ENCODE measurements at regions not wholly inside any gene's neighbourhood (a gene's known extent, or its start where the extent isn't known, plus 50 kb on each side); places are given as distances from the start of the nearest gene placed in this dataset.

DNA sequence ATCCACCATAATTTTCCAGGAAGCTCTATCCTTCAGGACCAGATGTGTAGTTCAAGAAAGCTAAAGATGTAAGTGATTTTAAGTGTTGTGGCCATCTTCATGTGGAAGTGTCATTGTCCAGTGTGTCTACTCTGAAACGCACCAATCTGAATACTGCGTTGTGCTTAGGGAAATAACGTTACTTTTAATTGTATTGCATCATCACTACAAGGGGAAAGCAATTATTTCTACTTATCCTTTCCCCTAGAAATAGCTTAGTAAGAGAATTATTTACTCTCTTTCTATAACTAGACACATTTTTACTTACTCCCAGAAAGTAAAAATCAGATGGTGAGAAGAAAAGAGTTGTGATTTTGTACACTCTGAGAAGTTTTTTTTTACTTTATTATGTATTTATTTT lies 102.4 kb upstream of the DLGAP1 start:
- no peak overlapping the region for H3K27ac ChIP-seq
- 74% methylated on average over 3 of the region's 3 CpGs for WGBS (ENCODE audit: insufficient coverage, low coverage, low lambda C conversion rate, missing lambda C conversion rate)
- H3K4me3 ChIP-seq = no peak overlapping the region
- TF ChIP-seq CTCF (IDR thresholded peaks at IDR 0.05) (no peak), POLR2A (IDR thresholded peaks at IDR 0.05) (no peak)
- H3K36me3 ChIP-seq = no peaks in the 10 kb centered on the region
- no peaks in the 10 kb centered on the region for H3K27me3 ChIP-seq
- no peaks in the 10 kb centered on the region for H3K4me1 ChIP-seq
- DNase-seq = no peak
- intact Hi-C loops (cut with DNase I) = no loop called here
- no peak for ATAC-seq
- H3K9me3 ChIP-seq = no peaks in the 10 kb centered on the region

- H3K9me3 ChIP-seq = no peaks in the 10 kb centered on the region
- no peak overlapping the region for H3K27ac ChIP-seq
- H3K4me3 ChIP-seq = no peak overlapping the region
- no peak for TF ChIP-seq CTCF (IDR thresholded peaks at IDR 0.05)
- H3K4me1 ChIP-seq = no peaks in the 10 kb centered on the region
- no peak for ATAC-seq
- no peak for DNase-seq
- 22% methylated on average over 1 of the region's 1 CpG for WGBS (ENCODE audit: insufficient coverage, low coverage, low lambda C conversion rate, missing lambda C conversion rate)
- H3K27me3 ChIP-seq = no peaks in the 10 kb centered on the region
- intact Hi-C loops (cut with DNase I) = no loop called here
- no peaks in the 10 kb centered on the region for H3K36me3 ChIP-seq
Observed at GRCh38 chr18:4551001-4551360, 95.9 kb upstream of the DLGAP1 start.

DNA sequence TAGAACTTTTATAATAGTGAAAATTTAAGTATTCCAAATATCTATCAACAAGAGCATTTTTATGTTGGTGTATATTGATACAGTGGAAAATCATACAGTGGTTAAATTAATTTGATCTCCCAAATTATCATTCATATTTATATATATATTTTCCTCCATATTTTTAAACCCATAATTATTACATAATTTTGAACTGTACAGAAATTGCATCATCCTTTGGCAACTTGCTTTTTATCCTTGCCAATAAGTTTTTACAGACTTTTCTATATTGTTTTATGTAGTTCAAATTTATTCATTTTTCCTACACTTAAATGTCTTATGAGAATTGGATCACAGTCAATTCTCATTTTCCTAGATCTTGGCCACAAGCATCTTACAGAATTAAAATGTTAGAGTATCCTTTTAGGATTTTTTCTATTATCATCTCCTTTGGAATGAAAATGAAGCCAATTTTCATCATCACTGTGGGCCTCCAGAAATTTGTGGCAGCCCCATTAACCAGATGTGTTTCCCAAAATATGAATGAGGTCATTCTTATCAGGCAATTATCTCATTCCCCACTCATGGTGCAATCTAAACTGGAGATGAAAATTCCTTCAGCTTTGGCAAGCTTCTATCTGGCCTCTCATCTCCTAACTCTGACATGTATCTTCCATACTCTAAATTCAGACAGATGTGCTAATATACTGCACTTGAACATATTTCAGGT lies 94.2 kb upstream of the DLGAP1 start:
- no peaks in the 10 kb centered on the region for H3K9me3 ChIP-seq
- H3K27me3 ChIP-seq = no peaks in the 10 kb centered on the region
- no peak overlapping the region for H3K27ac ChIP-seq
- no peak for DNase-seq
- intact Hi-C loops (cut with DNase I) = no loop called here
- H3K4me3 ChIP-seq = no peak overlapping the region
- TF ChIP-seq POLR2A (IDR thresholded peaks at IDR 0.05) (no peak), CTCF (IDR thresholded peaks at IDR 0.05) (no peak)
- H3K36me3 ChIP-seq = no peaks in the 10 kb centered on the region
- ATAC-seq = no peak
- no peaks in the 10 kb centered on the region for H3K4me1 ChIP-seq

- intact Hi-C loops (cut with DNase I) = no loop called here
- no peak overlapping the region for H3K27ac ChIP-seq
- no peak for ATAC-seq
- H3K9me3 ChIP-seq = no peaks in the 10 kb centered on the region
- H3K4me1 ChIP-seq = no peaks in the 10 kb centered on the region
- DNase-seq = no peak
- no peaks in the 10 kb centered on the region for H3K36me3 ChIP-seq
- TF ChIP-seq POLR2A (IDR thresholded peaks at IDR 0.05) = no peak
- no peak for TF ChIP-seq CTCF (IDR thresholded peaks at IDR 0.05)
- WGBS (ENCODE audit: insufficient coverage, low coverage, low lambda C conversion rate, missing lambda C conversion rate) = 57% methylated on average over 6 of the region's 6 CpGs
- no peaks in the 10 kb centered on the region for H3K27me3 ChIP-seq
- H3K4me3 ChIP-seq = no peak overlapping the region
Observed at GRCh38 chr18:4547126-4547525, 92.0 kb upstream of the DLGAP1 start.

DNA sequence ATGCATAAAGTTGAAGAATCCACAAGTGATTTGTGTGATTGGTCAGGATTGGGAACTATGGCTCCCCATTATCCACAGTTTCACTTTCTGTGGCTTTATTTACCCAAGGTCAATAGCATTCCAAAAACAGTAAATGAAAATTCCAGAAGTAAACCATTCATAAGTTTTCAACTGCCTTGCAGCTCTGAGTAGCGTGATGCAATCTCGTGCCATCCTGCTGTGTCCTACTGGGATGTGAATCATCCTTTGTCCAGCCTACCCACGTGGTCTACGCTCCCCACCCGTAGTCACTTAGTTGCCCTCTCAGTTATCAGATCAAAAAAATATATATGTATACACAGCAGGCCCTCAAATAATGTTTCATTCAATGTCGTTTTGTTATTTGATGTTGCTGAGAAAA lies 89.0 kb upstream of the DLGAP1 start:
- ATAC-seq (no peak), DNase-seq (no peak)
- 54% methylated on average over 6 of the region's 6 CpGs for WGBS (ENCODE audit: insufficient coverage, low coverage, low lambda C conversion rate, missing lambda C conversion rate)
- Histone ChIP-seq H3K4me3 (no peak overlapping the region), H3K4me1 (no peaks in the 10 kb centered on the region), H3K27ac (no peak overlapping the region), H3K9me3 (no peaks in the 10 kb centered on the region), H3K36me3 (no peaks in the 10 kb centered on the region), H3K27me3 (no peaks in the 10 kb centered on the region)
- intact Hi-C loops (cut with DNase I) = no loop called here
- TF ChIP-seq POLR2A (IDR thresholded peaks at IDR 0.05) (no peak), CTCF (IDR thresholded peaks at IDR 0.05) (no peak)
